Calu3 (cell line): ENCODE measurements at regions not wholly inside any gene's neighbourhood (a gene's known extent, or its start where the extent isn't known, plus 50 kb on each side); places are given as distances from the start of the nearest gene placed in this dataset.

Source experiments
- BruUV-seq: library from RNA; stranded (reverse); fragments of 400-500 nt; replicated peaks from 2 replicates; lab custom pipeline; 2021; lab: Mats Ljungman, UMichigan
- CTCF ChIA-PET: fragments of 300-600 bp; sonication (Branson Sonifier 250); formaldehyde crosslinking; loops from one replicate; lab custom pipeline; 2022; ENCODE audit warnings: antibody characterized with exemption; lab: Charles Lee
- DNase-seq: peaks from one replicate; pipeline ENCODE4 v3.0.0; 2022
- H3K27ac Mint-ChIP-seq: one replicate; pipeline ENCODE4 v1.8.0; 2022; ENCODE audit warnings: mixed read lengths; ENCODE audit not compliant: unreplicated experiment
- H3K27me3 Mint-ChIP-seq: one replicate; pipeline ENCODE4 v1.8.0; 2022; ENCODE audit warnings: mixed read lengths; ENCODE audit not compliant: unreplicated experiment
- H3K36me3 Mint-ChIP-seq: one replicate; pipeline ENCODE4 v1.8.0; 2022; ENCODE audit warnings: mild to moderate bottlenecking, moderate library complexity, mixed read lengths; ENCODE audit not compliant: insufficient read depth, unreplicated experiment
- H3K4me1 Mint-ChIP-seq: one replicate; pipeline ENCODE4 v1.8.0; 2022; ENCODE audit warnings: mild to moderate bottlenecking, low read depth, mixed read lengths; ENCODE audit not compliant: unreplicated experiment
- H3K4me3 Mint-ChIP-seq: one replicate; pipeline ENCODE4 v1.8.0; 2022; ENCODE audit warnings: mild to moderate bottlenecking, low read depth, moderate library complexity, mixed read lengths; ENCODE audit not compliant: unreplicated experiment
- H3K9me3 Mint-ChIP-seq: one replicate; pipeline ENCODE4 v1.8.0; 2022; ENCODE audit warnings: low read depth, mixed read lengths; ENCODE audit not compliant: unreplicated experiment
- intact Hi-C: fragments of 100-400 bp; cut with micrococcal nuclease; formaldehyde crosslinking; loops from one replicate; pipeline ENCODE4 v1.10.0; 2022; ENCODE audit not compliant: unreplicated experiment
- TF ChIP-seq, protein P1 (sequence below): fragments of 200-600 bp; IDR thresholded peaks from one replicate; pipeline ENCODE4 v1.8.0; 2022; ENCODE audit warnings: antibody characterized with exemption; ENCODE audit not compliant: unreplicated experiment

DNA sequence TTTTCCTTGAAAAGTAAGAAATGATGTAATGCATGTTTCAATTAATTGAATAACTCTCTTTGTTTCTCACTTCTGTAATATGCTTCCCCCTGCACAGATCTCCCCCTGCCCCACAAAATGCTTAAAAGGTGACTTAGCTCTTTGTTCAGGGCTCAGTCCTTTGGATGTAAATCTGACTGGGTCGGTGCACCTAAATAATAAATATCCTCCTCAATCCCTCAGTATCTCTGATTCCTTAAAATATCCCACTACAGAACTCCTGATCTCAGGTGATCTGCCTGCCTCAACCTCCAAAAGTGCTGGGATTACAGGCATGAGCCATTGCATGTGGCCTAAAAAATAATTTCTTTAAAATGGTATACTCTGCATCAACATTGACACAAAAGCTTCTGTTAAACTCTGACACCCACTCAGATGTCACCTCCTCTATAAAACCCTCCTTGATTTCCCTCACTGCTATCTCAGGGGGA, 107.0 kb downstream of the ZNF429 start:
- Mint-ChIP-seq H3K27me3 (no peaks in the 10 kb centered on the region), H3K27ac (no peak overlapping the region), H3K4me3 (no peak overlapping the region), H3K9me3 (peaks cover 7% of the 10 kb centered on the region), H3K36me3 (no peaks in the 10 kb centered on the region), H3K4me1 (no peaks in the 10 kb centered on the region)
- no TSS peak for BruUV-seq
- TF ChIP-seq, protein P1, sequence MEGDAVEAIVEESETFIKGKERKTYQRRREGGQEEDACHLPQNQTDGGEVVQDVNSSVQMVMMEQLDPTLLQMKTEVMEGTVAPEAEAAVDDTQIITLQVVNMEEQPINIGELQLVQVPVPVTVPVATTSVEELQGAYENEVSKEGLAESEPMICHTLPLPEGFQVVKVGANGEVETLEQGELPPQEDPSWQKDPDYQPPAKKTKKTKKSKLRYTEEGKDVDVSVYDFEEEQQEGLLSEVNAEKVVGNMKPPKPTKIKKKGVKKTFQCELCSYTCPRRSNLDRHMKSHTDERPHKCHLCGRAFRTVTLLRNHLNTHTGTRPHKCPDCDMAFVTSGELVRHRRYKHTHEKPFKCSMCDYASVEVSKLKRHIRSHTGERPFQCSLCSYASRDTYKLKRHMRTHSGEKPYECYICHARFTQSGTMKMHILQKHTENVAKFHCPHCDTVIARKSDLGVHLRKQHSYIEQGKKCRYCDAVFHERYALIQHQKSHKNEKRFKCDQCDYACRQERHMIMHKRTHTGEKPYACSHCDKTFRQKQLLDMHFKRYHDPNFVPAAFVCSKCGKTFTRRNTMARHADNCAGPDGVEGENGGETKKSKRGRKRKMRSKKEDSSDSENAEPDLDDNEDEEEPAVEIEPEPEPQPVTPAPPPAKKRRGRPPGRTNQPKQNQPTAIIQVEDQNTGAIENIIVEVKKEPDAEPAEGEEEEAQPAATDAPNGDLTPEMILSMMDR, result no peak
- no peak for DNase-seq
- CTCF ChIA-PET, result no interaction called here
- intact Hi-C loops, result no loop called here

DNA sequence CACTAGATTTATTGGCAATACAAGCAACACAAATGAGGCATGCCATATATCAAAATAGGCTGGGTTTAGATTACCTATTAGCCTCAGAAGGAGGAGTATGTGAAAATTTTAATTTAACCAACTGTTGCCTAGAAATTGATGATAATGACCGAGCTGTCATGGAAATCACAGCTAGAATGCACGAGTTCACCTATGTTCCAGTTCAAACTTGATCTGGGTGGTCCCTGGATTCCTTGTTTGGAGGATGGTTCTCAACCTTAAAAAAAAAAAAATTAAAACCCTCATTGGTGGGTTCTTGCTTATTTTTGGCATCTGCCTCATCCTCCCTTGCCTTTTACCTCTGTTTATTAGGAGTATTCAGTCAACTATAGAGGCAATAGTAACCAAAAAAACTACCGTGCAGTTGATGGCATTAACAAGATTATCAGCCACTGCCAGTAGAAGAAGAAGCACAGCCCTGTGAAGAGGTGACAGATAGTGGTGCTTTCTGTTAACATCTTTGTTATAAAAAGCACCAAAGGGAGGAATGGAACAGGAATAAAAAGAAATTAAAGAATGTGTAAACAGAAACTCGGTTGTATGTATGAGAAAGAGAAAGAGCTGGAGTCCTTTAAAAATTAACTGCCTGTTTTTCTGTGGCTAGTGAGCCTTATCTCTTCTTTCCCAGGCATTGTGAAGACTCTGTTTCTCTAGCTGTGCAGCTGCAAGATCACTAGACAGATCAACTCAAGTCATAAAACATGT, 106.4 kb downstream of the ZNF429 start:
- Mint-ChIP-seq H3K4me1 (no peaks in the 10 kb centered on the region), H3K27ac (no peak overlapping the region), H3K4me3 (no peak overlapping the region), H3K9me3 (peaks cover 7% of the 10 kb centered on the region), H3K36me3 (no peaks in the 10 kb centered on the region), H3K27me3 (no peaks in the 10 kb centered on the region)
- DNase-seq, result no peak
- intact Hi-C loops, result no loop called here
- CTCF ChIA-PET, result no interaction called here
- BruUV-seq, result no TSS peak
- TF ChIP-seq, protein P1, result no peak

DNA sequence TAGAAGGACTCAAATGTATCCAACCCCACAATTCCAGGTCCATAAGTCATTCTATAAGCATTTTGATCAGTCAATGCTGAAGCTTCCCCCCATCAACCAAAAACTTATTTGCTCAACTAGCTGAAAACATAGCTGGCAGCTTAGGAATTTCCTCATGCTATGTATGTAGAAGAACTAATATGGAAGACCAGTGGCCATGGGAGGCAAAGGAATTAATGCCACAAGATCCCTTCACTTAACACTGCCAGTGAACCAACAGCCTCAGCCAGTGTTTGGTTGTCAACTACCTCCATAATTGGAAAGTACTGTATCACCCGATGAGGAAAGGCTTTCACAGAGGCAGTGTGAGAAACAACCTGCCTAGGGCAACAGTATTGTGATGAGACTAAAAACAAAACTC, 105.4 kb downstream of the ZNF429 start:
- no peak overlapping the region for H3K27ac Mint-ChIP-seq
- intact Hi-C loops, result no loop called here
- DNase-seq, result no peak
- BruUV-seq, result no TSS peak
- no peak overlapping the region for H3K4me3 Mint-ChIP-seq
- TF ChIP-seq, protein P1, result no peak
- H3K4me1 Mint-ChIP-seq, result no peaks in the 10 kb centered on the region
- no peaks in the 10 kb centered on the region for H3K27me3 Mint-ChIP-seq
- H3K9me3 Mint-ChIP-seq, result peaks cover 7% of the 10 kb centered on the region
- CTCF ChIA-PET, result no interaction called here
- no peaks in the 10 kb centered on the region for H3K36me3 Mint-ChIP-seq

DNA sequence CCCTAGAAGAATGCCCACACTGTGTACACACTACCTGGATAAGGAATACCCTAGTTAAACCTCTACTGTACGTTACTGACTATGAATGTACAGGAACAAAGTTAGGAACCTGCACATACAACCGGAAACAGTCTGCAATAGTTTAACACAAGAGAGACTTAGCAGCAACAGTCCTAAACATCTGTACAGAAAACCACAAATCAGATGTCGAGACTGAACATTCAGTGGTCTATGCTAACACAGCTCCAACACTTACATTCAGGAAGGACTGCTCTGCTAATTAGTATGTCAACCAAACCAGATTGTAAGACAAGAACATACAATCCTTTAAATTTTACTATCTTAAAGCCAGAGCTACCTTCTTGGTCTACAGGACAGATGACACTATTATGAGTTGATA, 104.9 kb downstream of the ZNF429 start:
- CTCF ChIA-PET, result no interaction called here
- Mint-ChIP-seq H3K4me3 (no peak overlapping the region), H3K4me1 (no peaks in the 10 kb centered on the region), H3K27me3 (no peaks in the 10 kb centered on the region), H3K9me3 (peaks cover 7% of the 10 kb centered on the region), H3K36me3 (no peaks in the 10 kb centered on the region), H3K27ac (no peak overlapping the region)
- TF ChIP-seq, protein P1, result no peak
- DNase-seq, result no peak
- intact Hi-C loops, result no loop called here
- no TSS peak for BruUV-seq
